CD1c-positive myeloid dendritic cell (primary cell): ENCODE measurements at regions not wholly inside any gene's neighbourhood (a gene's known extent, or its start where the extent isn't known, plus 50 kb on each side); places are given as distances from the start of the nearest gene placed in this dataset.

ENCODE experiments used
- DNase-seq: peaks from one replicate; pipeline ENCODE4 v3.0.0-alpha.2; 2016; ENCODE audit errors: extremely low spot score

- DNase-seq: no peak
Measured at GRCh38 chr10:4532976-4533375, 293.0 kb upstream of the AKR1E2 start.

DNA sequence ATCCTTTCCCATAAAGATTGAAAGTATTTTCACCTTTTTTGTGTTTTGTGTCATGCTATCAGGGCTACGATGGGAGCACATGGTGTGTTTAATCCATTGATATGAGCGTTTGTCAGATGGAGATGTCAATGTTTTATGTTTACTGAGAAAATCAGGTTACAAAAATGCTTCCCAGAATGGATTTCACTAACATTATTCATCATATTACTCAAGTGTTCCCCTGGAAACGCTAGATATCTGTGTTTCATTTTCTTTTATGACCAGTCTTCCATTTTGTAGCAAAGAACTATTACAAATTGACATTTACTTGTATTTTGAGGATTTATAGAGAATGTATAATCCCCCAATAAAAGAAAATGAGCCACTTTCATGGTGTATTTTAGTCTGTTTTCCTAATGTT, 293.5 kb upstream of the AKR1E2 start:
- DNase-seq: no peak

GRCh38 chr10:4532011-4532410, 294.0 kb upstream of the AKR1E2 start:
- DNase-seq: no peak

- no peak for DNase-seq
Measured at GRCh38 chr10:4529266-4529665, 296.7 kb upstream of the AKR1E2 start.

DNA sequence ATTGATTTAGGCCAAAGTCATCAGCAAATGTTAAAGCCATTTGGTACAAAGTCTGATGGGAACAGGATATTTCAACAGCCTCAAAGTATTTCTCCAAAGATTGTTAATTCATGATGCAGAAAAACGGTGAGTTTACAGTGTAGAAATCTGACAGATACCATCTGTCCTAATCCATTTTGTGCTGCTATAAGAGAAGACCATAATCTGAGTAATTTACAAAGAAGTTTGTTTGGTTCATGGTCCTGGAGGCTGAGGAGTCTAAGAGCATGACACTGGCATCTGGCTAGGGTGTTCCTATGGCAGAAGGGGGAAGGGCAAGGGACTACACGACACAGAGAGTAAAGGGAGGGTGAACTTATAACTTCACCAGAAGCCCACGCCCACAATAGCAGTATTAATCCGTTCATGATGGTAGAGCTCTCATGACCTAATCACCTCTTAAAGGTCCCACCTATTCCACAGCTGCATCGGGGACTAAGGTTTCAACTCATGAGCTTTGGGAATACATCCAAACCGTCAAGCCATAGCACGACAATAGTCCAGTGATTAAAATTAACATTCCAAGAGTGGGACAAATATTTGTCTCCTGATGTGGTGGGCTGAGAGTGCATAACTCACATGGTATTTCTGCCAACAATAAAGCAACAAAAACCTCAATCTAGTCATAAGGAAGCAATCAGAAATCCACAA, 298.6 kb upstream of the AKR1E2 start:
- no peak for DNase-seq

DNA sequence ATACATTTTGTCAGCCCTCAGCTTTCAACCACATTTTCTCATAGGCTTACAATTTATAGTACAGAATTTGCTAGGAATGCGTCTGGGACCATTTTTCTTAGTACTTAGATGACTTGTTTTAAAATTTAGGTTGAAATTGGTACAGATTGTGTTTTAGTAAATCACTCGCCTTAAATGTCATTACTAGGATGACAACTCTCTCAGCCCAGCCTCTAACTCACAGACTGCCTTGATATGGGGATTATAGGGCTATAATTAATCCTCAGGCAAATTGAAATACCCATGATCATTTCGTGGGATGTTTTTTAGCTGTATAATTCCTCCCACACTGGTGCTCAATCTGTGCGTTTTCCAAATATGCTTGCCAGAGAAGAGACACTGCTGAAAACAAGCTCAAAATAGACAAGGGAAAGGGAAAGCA, 299.7 kb upstream of the AKR1E2 start:
- no peak for DNase-seq

GRCh38 chr10:4525103-4525502, 300.9 kb upstream of the AKR1E2 start:
- DNase-seq: no peak

GRCh38 chr10:4522296-4523000, 303.6 kb upstream of the AKR1E2 start:
- no peak for DNase-seq

GRCh38 chr10:4519658-4520402, 306.2 kb upstream of the AKR1E2 start:
- DNase-seq: peak; percentile 78

- DNase-seq: no peak
Measured at GRCh38 chr10:4517746-4518145, 308.3 kb upstream of the AKR1E2 start.

DNA sequence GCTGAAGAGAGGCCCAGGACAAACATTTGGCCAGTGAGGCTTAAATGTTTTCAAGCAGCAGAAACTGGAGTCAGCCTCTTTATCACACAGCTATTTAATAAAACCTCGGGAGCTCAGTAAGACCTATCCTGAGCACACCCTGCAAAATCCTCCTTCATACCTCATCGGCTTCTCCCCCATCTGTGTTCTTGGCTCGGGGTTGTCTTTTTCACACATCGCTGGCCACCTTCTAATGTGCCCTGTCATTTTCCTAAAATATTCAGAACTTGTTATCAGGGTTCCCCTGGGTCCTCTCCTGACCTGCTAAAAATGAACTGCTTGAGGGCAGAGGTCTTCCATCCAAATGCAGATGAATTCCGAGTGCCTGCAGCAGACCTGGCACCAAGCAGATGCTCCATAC, 310.3 kb upstream of the AKR1E2 start:
- no peak for DNase-seq

- DNase-seq: peak; percentile 96
Measured at GRCh38 chr10:4514445-4515108, 311.4 kb upstream of the AKR1E2 start.

DNA sequence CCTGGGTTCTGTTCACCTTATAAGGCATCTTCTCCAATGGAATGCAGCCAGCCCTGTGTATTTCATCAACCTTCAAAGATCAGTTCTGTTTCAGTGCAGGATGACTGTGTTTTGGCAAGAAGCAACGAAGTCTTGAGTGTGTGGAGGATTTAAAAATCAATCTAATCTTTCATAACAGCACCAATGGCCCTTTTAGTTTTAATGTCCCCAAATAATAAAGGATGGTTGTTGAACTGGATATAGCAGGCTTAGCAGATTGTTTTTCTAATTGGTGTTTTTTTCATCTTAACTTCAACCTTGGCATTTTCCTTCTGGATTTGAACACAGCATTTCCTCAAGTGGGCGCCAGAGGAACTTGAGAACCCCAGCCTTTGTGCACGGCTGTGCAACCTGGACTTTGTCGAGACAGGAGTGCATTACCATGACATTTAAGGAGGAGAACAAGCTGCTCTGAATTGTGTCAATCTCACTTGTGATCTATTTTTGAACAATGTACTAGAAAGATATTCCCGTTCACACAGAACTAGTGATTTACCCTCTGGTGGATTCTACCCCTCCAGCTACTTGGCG, 313.3 kb upstream of the AKR1E2 start:
- peak; percentile 23 for DNase-seq

DNA sequence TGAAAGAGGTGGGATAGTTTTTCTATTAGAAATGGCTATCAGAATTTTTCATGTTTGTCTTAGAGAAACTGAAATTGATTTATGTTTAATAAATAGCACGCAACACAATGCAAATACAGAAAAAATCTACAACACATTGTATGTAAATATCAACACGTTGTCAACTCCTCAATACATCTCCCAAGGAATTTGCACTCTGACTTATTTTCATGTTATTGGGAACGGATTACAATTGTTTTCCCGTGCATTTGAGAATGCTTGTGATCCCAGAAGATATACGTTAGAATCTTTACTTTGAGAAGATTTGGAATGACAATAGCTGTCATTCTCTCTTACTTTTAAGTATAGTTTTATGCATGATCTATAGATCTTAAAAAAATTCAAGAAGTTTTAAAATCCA, 313.8 kb upstream of the AKR1E2 start:
- no peak for DNase-seq

- peak; percentile 20 for DNase-seq
Measured at GRCh38 chr10:4511509-4511908, 314.5 kb upstream of the AKR1E2 start.

GRCh38 chr10:4509405-4509804, 316.6 kb upstream of the AKR1E2 start:
- no peak for DNase-seq

GRCh38 chr10:4506095-4506494, 319.9 kb upstream of the AKR1E2 start:
- DNase-seq: no peak

- DNase-seq: no peak
Measured at GRCh38 chr10:4504550-4504949, 321.5 kb upstream of the AKR1E2 start.

- no peak for DNase-seq
Measured at GRCh38 chr10:4503076-4503475, 322.9 kb upstream of the AKR1E2 start.

GRCh38 chr10:4501306-4501705, 324.7 kb upstream of the AKR1E2 start:
- DNase-seq: no peak

GRCh38 chr10:4498711-4499251, 327.2 kb upstream of the AKR1E2 start:
- no peak for DNase-seq

DNA sequence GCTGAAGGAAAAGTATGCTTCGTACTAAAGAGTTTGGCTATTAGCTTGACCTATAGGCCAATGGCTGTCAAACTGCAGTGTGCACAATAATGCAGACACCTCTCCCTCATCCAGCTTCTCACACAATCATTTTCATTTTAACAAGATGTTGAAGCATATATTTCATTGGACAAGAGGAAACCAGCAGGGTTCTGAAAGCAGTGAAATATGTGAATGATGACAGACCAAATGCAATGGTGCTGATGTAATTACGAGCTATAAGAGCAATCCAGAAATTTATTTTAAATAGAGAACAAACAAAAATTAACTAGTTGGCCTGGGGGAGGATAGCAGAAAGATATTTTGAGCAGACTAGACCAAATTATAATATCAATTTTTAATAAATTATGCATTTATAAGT, 331.5 kb upstream of the AKR1E2 start:
- no peak for DNase-seq
